GM23338 (cell line): ENCODE measurements at regions not wholly inside any gene's neighbourhood (a gene's known extent, or its start where the extent isn't known, plus 50 kb on each side); places are given as distances from the start of the nearest gene placed in this dataset. TPM values are rescaled to one million over a fixed set of nuclear protein-coding genes. Genes with fewer than 3 reads are reported as not detected.

Source experiments
- small RNA-seq: library from RNA; depleted of rRNA; stranded (forward); fragments of <200 nt; gene quantifications from one replicate; pipeline ENCODE3, GENCODE V24; 2014; ENCODE audit warnings: low replicate concordance

Small RNA genes lying in the stretch of these regions (small RNA-seq; reads per million reads assigned to genes)
- gene RF00019, result not detected
- gene RNU6-40P, result 0.22 reads per million
